ENCODE measurements at regions not wholly inside any gene's neighbourhood (a gene's known extent, or its start where the extent isn't known, plus 50 kb on each side); places are given as distances from the start of the nearest gene placed in this dataset.
"Not testable (repeated sequence)": the region's sequence is repeated elsewhere in the genome, so short reads cannot be mapped to it uniquely, and the experiment has no call there.

GRCh38 chr2:59756150-59756549 is 797.3 kb downstream of the BCL11A start:
- no peak for DNase-seq

- DNase-seq, result no peak
Observed at GRCh38 chr2:59754011-59754735, 799.3 kb downstream of the BCL11A start.

GRCh38 chr2:59752512-59752911 is 800.9 kb downstream of the BCL11A start:
- no peak for DNase-seq

- DNase-seq, result no peak
Observed at GRCh38 chr2:59752071-59752470, 801.4 kb downstream of the BCL11A start.

GRCh38 chr2:59751214-59751613 is 802.2 kb downstream of the BCL11A start:
- not testable (repeated sequence) for DNase-seq

GRCh38 chr2:59746291-59746690 is 807.2 kb downstream of the BCL11A start:
- DNase-seq, result no peak

- no peak for DNase-seq
Observed at GRCh38 chr2:59745085-59745484, 808.4 kb downstream of the BCL11A start.

GRCh38 chr2:59744436-59744835 is 809.0 kb downstream of the BCL11A start:
- no peak for DNase-seq

GRCh38 chr2:59741840-59742239 is 811.6 kb downstream of the BCL11A start:
- no peak for DNase-seq

- no peak for DNase-seq
Observed at GRCh38 chr2:59739166-59739565, 814.3 kb downstream of the BCL11A start.

- no peak for DNase-seq
Observed at GRCh38 chr2:59737299-59737698, 816.2 kb downstream of the BCL11A start.

GRCh38 chr2:59734743-59735142 is 818.7 kb downstream of the BCL11A start:
- no peak for DNase-seq

GRCh38 chr2:59733970-59734369 is 819.5 kb downstream of the BCL11A start:
- no peak for DNase-seq

GRCh38 chr2:59733567-59733930 is 819.9 kb downstream of the BCL11A start:
- no peak for DNase-seq

- DNase-seq, result no peak
Observed at GRCh38 chr2:59732871-59733566, 820.4 kb downstream of the BCL11A start.

- no peak for DNase-seq
Observed at GRCh38 chr2:59727121-59727590, 826.3 kb downstream of the BCL11A start.

GRCh38 chr2:59726228-59727120 is 827.0 kb downstream of the BCL11A start:
- no peak for DNase-seq

- DNase-seq, result no peak
Observed at GRCh38 chr2:59724746-59725145, 828.7 kb downstream of the BCL11A start.

GRCh38 chr2:59720296-59720866 is 833.1 kb downstream of the BCL11A start:
- DNase-seq, result no peak

GRCh38 chr2:59713577-59713976 is 839.9 kb downstream of the BCL11A start:
- DNase-seq, result no peak

- no peak for DNase-seq
Observed at GRCh38 chr2:59711121-59711520, 842.3 kb downstream of the BCL11A start.

GRCh38 chr2:59706729-59707128 is 846.7 kb downstream of the BCL11A start:
- no peak for DNase-seq

GRCh38 chr2:59703796-59704195 is 849.7 kb downstream of the BCL11A start:
- DNase-seq, result no peak
